Ascending aorta (tissue), 2 donors: ENCODE measurements at regions not wholly inside any gene's neighbourhood (a gene's known extent, or its start where the extent isn't known, plus 50 kb on each side); places are given as distances from the start of the nearest gene placed in this dataset.

ENCODE experiments used
- DNase-seq, 2 donors: peaks; one replicate each; pipeline ENCODE4 v3.0.0-alpha.2; 2019; ENCODE audit warnings: low spot score in 2 of 2
- H3K27ac ChIP-seq, 2 donors: fragments of 200-600 bp; sonication (generic); one replicate each; pipeline ENCODE4 v1.5.1; 2016 to 2017; ENCODE audit warnings: mild to moderate bottlenecking in 1 of 2
- H3K27me3 ChIP-seq: fragments of 200-600 bp; sonication (generic); one replicate; pipeline ENCODE4 v1.5.1; 2017
- H3K36me3 ChIP-seq, 2 donors: fragments of 200-600 bp; sonication (generic); one replicate each; pipeline ENCODE4 v1.5.1; 2016
- H3K4me1 ChIP-seq, 2 donors: fragments of 200-600 bp; sonication (generic); one replicate each; pipeline ENCODE4 v1.5.1; 2016 to 2017; ENCODE audit warnings: mild to moderate bottlenecking in 1 of 2
- H3K4me3 ChIP-seq, 2 donors: fragments of 200-600 bp; sonication (generic); one replicate each; pipeline ENCODE4 v1.5.1; 2016 to 2017; ENCODE audit warnings: mild to moderate bottlenecking in 1 of 2
- H3K9me3 ChIP-seq, 2 donors: fragments of 200-600 bp; sonication (generic); one replicate each; pipeline ENCODE4 v1.5.1; 2016
- intact Hi-C: fragments of 100-400 bp; cut with DNase I; formaldehyde crosslinking; loops from one replicate; pipeline ENCODE4 v1.15.1; 2023
- TF ChIP-seq, protein P1 (sequence below), 3 experiments: fragments of 200-600 bp in 2 of 3; fragments of 450-650 bp in 1 of 3; sonication (generic) in 2 of 3; IDR thresholded peaks; one replicate each; pipeline ENCODE4 v1.5.1; 2016 to 2019; ENCODE audit warnings: antibody characterized with exemption in 3 of 3, mild to moderate bottlenecking in 1 of 3, moderate library complexity in 1 of 3

GRCh38 chr7:13055732-13056368 lies 368.4 kb downstream of the ARL4A start:
- intact Hi-C loops = no loop called here
- no peak overlapping the region for H3K27ac ChIP-seq
- H3K36me3 ChIP-seq = no peaks in the 10 kb centered on the region
- no peaks in the 10 kb centered on the region for H3K4me1 ChIP-seq
- H3K27me3 ChIP-seq = no peaks in the 10 kb centered on the region
- no peaks in the 10 kb centered on the region for H3K9me3 ChIP-seq
- no peak for DNase-seq
- TF ChIP-seq, protein P1, sequence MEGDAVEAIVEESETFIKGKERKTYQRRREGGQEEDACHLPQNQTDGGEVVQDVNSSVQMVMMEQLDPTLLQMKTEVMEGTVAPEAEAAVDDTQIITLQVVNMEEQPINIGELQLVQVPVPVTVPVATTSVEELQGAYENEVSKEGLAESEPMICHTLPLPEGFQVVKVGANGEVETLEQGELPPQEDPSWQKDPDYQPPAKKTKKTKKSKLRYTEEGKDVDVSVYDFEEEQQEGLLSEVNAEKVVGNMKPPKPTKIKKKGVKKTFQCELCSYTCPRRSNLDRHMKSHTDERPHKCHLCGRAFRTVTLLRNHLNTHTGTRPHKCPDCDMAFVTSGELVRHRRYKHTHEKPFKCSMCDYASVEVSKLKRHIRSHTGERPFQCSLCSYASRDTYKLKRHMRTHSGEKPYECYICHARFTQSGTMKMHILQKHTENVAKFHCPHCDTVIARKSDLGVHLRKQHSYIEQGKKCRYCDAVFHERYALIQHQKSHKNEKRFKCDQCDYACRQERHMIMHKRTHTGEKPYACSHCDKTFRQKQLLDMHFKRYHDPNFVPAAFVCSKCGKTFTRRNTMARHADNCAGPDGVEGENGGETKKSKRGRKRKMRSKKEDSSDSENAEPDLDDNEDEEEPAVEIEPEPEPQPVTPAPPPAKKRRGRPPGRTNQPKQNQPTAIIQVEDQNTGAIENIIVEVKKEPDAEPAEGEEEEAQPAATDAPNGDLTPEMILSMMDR (IDR thresholded peaks at IDR 0.05) = no peak
- no peak overlapping the region for H3K4me3 ChIP-seq

DNA sequence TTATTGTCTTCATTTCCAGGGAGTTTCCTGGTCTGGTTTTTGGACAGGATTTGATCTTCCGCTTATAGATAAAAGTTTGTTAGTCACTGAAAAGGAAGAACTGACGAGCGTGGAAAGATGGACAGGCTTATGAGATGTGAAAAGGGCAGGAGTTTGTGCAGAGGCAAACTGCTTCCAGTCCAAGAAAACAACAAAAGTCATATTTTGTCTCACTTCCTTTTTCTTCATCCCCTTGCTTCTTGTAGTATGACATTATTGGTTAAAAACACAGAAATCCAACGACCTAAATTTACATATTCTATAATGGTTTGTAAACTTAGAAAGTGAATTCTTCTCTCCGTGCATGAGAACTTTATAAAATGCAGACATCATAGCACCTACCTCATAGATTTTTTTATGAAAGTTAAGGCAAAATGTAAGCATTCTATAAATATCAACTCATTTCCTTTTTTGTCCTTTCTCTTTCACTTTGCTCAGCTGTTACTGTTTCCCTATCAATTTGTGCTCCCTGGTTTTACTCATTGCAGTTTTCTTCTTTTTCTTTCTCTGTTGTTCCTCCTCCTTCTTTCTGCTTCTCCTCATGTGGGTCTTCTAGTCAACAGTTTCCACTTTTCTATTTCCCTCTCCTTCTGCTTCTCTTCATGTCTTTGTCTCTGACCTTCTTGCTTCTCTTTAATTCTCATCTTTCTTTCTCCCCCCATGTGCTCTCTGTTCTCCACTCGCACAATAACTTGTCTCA lies 370.2 kb downstream of the ARL4A start:
- Histone ChIP-seq H3K4me3 (no peak overlapping the region), H3K27me3 (no peaks in the 10 kb centered on the region), H3K9me3 (no peaks in the 10 kb centered on the region), H3K27ac (no peak overlapping the region), H3K4me1 (no peaks in the 10 kb centered on the region), H3K36me3 (no peaks in the 10 kb centered on the region)
- intact Hi-C loops = no loop called here
- TF ChIP-seq, protein P1 (IDR thresholded peaks at IDR 0.05) = no peak
- DNase-seq = no peak

- Histone ChIP-seq H3K27ac (no peak overlapping the region), H3K9me3 (no peaks in the 10 kb centered on the region), H3K4me1 (no peaks in the 10 kb centered on the region), H3K27me3 (no peaks in the 10 kb centered on the region), H3K4me3 (no peak overlapping the region), H3K36me3 (no peaks in the 10 kb centered on the region)
- TF ChIP-seq, protein P1 (IDR thresholded peaks at IDR 0.05) = no peak
- DNase-seq = no peak
- intact Hi-C loops = no loop called here
These were observed 372.7 kb downstream of the ARL4A start for GRCh38 chr7:13060173-13060572.

GRCh38 chr7:13061115-13061514 lies 373.7 kb downstream of the ARL4A start:
- Histone ChIP-seq H3K9me3 (no peaks in the 10 kb centered on the region), H3K27me3 (no peaks in the 10 kb centered on the region), H3K27ac (no peak overlapping the region), H3K4me1 (no peaks in the 10 kb centered on the region), H3K36me3 (no peaks in the 10 kb centered on the region), H3K4me3 (no peak overlapping the region)
- DNase-seq = no peak
- TF ChIP-seq, protein P1 (IDR thresholded peaks at IDR 0.05) = no peak
- intact Hi-C loops = no loop called here

DNA sequence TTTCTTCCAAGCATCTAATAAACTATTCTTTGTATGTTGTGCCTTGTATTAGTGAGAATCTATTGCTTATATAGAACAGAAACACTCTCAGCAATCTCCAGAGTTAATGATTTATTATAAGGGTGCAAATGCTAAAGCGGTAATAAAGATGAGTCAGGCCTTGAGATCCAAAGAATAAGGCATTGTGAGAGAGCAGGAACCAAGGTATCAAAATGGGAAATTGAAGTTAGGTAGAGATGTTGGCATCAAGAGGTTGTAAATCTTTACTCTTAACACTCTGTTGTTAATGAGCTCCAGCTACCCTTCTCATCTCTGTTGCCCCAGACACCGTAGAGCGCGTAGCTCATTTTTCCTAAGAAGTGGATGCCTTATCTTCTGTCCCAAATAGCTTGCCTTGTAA lies 375.2 kb downstream of the ARL4A start:
- TF ChIP-seq, protein P1 (IDR thresholded peaks at IDR 0.05) = no peak
- DNase-seq = no peak
- Histone ChIP-seq H3K27ac (no peak overlapping the region), H3K9me3 (no peaks in the 10 kb centered on the region), H3K27me3 (no peaks in the 10 kb centered on the region), H3K36me3 (no peaks in the 10 kb centered on the region), H3K4me1 (no peaks in the 10 kb centered on the region), H3K4me3 (no peak overlapping the region)
- intact Hi-C loops = no loop called here
